SK-MEL-5 (cell line): ENCODE measurements at regions not wholly inside any gene's neighbourhood (a gene's known extent, or its start where the extent isn't known, plus 50 kb on each side); places are given as distances from the start of the nearest gene placed in this dataset.
A peak's percentile ranks its signal among the peaks of the same experiment; 100 is the strongest.
"Not testable (repeated sequence)": the region's sequence is repeated elsewhere in the genome, so short reads cannot be mapped to it uniquely, and the experiment has no call there.

Source experiments
- DNase-seq: peaks from one replicate; pipeline ENCODE4 v3.0.0-alpha.2; 2016; ENCODE audit warnings: low read depth, low spot score
- in situ Hi-C: cut with HindIII; loops from 2 replicates; pipeline ENCODE4 v1.10.0; 2016; ENCODE audit warnings: low sequenced_read_pairs, high pct_unique_total_duplicates, low pct_unique_long_range_greater_than_20kb

DNA sequence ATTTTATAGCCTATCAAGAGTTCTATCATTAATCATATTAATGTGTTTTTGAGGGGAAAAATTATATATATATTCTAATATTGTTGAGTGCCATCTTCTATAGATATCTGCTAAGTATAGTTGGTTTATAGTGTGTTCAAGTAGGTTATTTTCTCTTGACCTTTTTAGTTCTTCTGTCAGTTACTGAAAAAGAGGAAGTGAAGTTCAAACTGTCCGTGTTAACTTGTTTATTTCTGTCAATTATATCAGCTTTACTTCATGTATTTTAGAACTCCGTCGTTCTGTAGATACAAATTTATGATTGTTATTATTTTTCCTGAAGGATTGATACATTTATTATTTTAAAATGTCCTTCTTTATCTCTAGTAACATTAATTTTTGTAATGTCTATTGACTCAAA, 1209.1 kb downstream of the CDH12 start:
- DNase-seq, result no peak
- in situ Hi-C loops, result no loop called here

DNA sequence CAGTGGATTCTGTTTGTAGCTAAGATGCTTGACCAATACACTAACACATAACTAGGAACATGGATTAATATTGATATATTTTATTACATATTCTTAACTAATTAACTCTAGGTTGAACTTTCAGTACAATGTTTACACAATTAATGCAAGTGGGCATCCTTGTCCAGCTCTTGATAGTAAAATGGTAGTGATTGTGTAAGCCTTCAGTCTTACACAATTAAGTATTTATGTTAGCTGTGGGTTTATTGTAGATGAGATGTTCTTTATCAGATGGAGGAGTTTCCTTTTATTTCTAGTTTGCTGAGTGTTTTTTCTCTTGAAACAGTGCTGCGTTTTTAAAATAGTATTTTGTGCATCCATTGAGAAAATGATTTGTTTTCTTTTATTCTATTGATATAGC, 1210.8 kb downstream of the CDH12 start:
- DNase-seq, result no peak
- in situ Hi-C loops, result no loop called here

DNA sequence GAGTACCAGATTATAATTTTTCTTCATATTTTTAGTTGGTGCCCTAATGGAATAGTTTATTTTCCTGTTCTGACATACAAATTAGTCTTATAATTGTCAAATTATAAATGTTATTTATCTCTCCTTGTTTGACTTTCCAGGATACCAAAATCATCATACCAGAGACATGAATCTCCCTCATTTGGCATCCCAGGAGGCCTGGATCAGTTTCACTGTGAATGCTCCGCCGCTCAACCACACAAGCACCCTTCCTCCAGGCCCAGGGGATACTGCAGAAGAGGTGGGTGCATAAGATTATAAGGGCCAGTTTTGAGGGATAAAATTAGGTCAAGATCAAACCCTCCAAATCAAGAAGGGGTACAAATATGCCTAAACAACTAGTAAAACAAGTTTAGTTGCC, 1229.3 kb downstream of the CDH12 start:
- in situ Hi-C loops, result no loop called here
- DNase-seq, result no peak

DNA sequence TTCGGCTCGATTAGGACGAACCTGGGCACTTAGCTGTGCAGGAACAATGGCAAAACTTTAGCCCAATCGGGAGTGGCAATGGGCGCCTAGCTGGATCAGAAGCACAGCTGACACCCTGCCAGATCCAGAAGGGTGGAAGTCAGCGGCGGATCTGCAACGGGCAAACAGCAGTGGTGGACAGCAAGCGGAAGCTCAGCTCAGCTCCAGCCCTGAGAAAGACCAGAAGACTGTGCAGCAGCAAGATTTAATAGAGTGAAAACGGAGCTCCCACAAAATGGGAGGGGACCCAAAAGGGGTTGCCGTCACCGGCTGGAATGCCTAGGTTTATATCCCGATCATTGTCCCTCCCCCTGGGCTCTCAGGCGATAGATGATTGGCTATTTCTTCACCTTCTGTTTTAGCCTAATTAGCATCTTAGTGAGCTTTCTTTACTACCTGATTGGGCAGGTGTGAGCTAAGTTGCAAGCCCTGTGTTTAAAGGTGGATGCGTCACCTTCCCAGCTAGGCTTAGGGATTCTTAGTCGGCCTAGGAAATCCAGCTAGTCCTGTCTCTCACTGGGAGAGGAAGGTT, 1237.9 kb downstream of the CDH12 start:
- peak; percentile 41 for DNase-seq
- in situ Hi-C loops, result no loop called here

DNA sequence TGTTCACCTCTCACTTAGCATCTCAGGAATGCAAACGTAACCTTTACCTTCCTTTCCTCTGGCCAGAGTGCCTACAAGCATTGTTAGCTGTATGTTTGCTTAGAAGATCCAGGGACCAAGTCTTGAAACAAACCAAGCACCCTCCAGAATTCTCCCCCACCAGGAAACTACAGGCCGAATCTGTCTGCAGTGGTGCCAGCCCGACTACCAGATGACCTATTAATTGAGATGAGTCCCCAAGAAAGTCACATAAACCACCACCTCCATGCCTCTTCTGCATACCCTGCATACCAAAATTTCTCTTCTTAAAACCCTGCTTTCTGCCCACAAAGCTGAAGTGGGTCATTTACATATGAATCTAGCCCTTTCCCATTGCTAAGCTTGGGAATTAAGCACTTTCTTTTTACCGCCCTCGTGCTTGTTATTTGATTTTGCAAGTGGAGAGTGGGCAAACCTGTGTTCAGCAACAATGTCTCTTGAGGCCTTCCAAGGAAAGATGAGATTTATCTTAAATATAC, 1239.1 kb downstream of the CDH12 start:
- no peak for DNase-seq
- in situ Hi-C loops, result no loop called here

DNA sequence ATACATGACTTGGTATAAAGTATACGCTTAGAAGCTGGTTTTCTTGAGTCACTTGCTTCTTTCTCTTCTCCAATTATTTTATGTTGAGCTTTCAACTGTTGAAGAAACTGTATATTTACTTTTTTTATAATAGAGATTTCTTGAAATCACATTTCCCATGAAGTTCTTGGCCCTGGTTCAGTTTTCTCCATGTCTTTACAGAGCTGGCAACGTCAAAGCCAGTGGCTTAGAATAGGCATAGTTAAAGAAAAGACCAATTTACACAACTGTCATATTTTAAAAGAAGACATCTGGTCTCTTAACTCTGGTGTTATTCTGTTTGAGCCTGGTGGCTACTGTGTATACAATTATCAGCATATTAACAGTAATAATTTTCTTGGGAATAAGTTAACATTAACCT, 1249.3 kb downstream of the CDH12 start:
- in situ Hi-C loops, result no loop called here
- no peak for DNase-seq

DNA sequence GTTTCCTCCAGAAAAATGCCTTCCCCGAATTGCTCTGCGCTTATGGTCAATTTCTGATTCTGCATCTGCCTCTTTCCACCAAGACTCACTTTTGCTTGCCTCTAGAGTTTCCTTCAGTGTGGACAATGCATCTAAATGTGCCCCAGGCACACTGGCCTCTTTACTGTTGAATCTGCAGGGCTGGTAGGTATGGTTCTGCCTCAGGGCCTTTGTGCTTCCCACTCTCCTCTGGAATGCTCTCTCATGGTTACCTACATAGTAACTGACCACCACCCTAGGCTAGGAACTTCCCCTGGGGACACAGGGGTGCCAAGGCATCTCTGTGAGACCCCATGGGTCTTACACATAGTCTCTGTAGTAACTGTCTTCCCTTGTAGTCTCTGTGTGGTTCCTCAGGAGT, 1258.6 kb downstream of the CDH12 start:
- in situ Hi-C loops, result no loop called here
- no peak for DNase-seq

DNA sequence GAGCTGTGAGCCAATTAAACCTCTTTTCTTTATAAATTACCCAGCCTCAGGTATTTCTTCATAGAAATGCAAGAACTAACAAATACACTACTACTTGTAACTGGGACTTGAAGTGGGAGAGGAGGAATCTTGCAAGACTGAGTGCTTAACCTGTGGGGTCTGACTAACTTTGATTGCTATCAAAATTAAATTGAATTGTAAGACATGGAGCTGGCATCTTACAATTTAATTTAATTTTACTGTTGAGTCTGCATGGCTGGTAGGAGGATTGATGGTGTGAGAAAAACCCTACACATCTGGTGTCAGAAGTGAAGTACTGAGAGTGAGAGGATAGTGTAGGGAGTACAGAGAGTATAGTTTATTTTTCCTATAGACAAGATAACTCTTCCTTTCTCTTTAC, 1259.9 kb downstream of the CDH12 start:
- in situ Hi-C loops, result no loop called here
- DNase-seq, result no peak

DNA sequence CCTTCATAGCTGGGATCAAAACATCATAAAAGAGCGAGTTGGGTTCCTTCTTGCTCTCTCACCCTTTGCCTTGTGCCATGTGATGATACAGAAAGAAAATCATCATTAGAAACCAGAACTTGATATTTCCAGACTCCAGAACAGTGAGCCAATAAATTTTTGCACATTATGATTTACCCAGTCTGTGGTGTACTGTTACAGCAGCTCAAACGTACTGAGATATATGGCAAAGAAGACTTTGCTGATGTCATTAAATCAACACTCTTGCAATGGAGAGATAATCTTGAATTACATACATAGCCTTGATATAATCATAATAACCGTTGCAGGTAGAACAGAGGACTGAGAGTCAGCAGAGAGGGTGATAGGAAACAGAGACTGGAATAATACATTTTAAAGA, 1271.6 kb downstream of the CDH12 start:
- no peak for DNase-seq
- in situ Hi-C loops, result no loop called here

DNA sequence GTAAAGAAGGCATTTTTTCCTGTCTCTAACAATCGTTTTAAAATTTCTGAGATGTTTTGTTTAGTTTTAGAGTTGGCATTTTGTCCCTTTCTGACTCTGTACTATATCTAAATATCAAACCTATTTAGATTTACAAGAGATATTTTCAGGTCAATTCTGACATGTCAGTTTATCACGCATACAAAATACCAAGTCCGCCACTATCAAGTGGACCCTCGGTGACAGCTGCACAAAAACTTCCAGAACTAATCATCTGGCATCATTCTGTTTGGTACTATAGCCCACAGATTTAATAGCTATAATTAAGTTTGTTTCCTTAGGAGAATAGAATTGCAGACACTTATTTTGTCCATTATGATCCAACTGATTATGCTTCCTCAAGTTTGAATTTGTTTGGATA, 1278.2 kb downstream of the CDH12 start:
- DNase-seq, result no peak
- in situ Hi-C loops, result no loop called here

DNA sequence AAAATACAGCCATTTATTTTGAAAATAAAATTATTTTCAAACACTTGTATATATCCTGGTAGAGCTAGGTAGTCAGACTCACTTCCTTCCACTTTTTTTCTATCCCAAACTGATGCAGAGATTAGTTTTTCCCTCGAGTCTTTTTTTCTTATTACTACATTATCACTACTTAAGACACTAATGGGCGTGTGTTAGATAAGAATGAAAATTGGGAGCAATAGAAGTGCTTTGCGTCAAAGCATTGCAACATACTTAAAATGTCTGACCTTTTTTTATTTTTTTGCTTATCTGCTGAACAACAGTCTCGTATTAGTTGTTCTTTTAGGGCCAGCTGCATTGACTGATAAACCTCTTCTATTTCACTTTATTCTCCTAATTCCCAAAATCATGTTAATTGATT, 1278.7 kb downstream of the CDH12 start:
- no peak for DNase-seq
- in situ Hi-C loops, result no loop called here

DNA sequence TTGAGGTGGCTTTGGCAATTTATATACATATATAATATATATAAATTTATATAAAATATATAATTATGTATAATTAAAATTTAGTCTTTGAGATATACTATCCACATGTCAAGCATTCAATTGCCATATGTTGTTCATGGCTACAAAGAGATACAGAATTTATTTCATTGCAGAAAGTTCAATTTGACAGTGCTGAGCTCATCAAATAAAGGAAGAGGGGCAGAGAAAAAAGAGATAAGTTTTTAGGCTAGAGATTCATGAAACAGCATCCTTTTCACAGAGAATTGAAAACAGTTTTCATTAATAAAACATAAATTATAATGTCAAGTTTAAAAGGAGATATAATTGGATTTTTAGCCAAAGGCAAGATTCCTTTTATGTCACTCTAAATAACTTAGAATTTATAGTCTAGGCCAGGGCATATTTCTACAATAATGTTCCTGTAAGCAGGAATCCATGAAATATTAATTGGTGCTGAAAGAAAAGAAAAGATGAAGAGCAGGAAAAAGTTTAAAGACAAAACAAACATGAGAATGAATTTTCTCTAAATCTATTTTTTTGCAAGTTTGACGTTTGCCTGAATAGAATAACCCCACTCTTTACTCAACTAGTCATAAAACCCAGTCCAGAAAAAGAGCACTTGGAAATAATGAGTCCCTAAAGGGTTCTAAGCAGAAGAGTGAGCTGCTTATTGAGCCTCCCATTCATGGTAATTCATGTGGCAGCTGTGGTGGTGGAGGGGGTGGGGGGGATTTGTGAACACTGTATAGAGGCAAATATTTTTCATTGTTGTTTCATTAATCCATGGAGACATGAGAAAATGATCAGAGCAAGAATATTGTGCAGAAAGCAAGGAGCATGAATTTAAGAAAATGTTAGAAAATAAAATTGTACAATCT, 1279.5 kb downstream of the CDH12 start:
- no peak for DNase-seq
- in situ Hi-C loops, result no loop called here

DNA sequence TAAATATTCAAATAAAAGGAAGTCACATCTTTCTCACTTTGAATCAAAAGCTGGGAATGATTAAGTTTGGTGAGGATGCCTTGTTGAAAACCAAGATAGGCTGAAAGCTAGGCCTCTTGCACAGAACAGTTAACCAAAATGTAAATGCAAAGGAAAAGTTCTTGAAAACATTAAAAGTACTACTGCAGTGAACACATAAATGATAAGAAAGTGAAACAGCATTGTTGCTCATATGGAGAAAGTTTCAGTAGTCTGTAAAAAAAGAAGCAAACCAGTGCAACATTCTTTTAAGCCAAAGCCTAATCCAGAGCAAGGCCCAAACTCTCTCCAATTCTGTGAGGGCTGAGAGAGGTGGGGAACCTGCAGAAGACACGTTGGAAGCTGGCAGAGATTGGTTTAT, 1281.9 kb downstream of the CDH12 start:
- DNase-seq, in situ Hi-C loops: not testable (repeated sequence)

DNA sequence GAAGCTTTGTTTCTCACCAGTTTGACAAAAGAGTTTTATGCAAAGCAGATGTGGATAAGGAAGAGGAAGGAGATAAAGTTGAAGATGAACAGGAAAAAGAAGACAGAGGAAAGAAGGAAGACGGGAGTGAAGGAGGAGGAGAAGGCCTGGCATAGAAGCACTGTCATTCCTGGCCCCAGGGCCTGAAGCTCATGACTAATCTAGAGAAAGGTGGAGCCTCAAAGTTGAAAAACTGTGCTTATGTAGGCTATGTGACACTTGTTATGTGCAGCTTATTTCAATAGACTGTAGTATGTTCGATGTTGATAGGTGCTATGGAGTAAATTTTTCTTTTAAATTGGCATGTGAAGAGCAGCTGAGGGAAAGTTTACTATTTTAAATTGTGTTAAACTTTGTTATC, 1294.0 kb downstream of the CDH12 start:
- DNase-seq, result peak; percentile 60
- in situ Hi-C loops, result not testable (repeated sequence)

DNA sequence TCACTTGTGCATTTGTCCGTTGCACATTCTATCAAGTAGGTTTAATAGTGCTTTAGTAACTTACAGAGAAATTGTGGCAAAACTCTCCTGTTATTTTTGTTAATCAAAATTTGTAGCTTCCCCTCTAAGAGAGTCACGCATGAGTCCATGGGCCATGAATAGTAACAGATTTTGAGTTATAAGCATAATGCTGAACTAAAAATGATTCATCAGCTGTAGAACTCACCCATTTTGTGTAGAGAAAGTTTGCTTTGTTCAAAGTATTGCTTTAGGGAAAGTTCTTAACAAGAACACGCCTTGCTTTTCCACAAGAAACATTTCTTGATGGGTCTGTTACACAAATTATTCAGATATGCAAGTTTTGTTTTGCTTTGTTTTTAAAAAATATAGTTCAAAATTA, 1300.9 kb downstream of the CDH12 start:
- in situ Hi-C loops, result not testable (repeated sequence)

DNA sequence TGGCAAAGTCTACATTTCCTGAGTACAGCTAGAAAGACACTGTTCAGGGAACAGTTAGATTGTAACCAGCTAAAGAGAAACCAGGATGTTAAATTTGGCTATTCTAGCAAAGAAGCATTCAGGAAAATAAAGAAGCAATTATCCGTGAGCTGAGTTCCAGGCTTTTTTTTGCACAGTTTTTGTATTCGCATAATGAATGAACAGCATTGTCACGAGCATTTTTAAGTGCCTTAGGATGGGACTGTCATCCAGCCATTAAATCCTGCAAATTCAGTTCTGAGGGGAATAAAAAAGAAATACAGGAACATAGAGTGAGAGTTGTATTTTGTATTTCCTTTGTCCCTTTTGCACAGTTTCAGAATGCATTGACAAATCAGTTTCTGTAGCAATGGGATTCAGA, 1302.2 kb downstream of the CDH12 start:
- in situ Hi-C loops, result not testable (repeated sequence)

More for the DNA sequence above, 1300.9 kb downstream of the CDH12 start:
- DNase-seq, result not testable (repeated sequence)

DNA sequence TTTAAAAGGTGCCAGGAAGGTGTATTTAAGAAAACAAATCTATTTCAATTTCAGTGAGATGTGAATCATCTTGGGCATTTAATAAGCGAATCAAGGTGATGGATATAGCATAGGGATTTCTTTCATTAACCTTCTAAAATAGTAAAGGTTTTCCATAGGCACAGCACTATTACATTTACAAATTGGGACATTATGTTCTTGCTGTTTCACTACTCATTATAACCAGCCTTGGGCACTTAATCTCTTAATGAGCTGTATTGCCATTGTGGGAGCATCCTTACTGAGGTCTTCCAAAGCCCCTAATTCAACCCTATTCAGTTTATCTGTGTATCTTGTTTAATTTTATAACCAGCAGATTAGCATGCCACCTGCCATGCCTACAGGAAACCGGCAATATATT, 1305.5 kb downstream of the CDH12 start:
- in situ Hi-C loops, DNase-seq: not testable (repeated sequence)

More for the DNA sequence above, 1302.2 kb downstream of the CDH12 start:
- peak; percentile 27 for DNase-seq

DNA sequence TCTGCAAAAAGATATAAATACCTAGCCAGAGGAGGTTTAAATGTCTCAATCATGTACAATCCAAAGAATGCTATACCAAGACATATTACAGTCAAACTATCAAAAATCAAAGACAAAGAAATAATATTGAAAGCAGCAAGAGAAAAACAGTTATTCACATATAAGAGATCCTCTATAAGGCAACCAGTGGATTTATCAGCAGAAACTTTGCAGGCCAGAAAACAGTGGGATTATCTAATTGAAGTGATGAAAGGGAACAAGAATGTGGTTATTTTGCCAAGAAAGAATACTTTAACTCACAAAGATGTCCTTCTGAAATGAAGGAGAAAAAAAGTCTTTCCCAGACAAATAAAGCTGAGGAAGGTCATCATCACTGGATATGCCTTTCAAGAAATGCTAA, 1318.0 kb downstream of the CDH12 start:
- in situ Hi-C loops, DNase-seq: not testable (repeated sequence)

DNA sequence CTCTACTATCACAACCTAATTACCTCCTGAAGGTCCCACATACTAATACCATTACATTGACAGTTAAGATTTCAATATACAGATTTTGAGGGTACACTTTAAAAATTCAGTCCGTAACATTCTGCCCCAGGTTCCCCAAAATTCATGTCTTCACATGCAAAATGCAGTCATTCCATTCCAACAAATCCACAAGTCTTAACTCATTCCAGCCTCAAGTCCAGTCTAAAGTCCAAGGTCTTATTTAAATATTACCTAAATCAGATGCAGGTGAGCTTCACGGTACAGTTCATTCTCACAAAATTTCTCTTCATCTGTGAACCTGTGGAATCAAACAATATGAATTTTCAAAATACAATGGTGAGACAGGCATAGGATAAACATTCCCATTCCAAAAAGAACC, 1332.0 kb downstream of the CDH12 start:
- DNase-seq, in situ Hi-C loops: not testable (repeated sequence)
